HT-29 (cell line): ENCODE measurements at regions not wholly inside any gene's neighbourhood (a gene's known extent, or its start where the extent isn't known, plus 50 kb on each side); places are given as distances from the start of the nearest gene placed in this dataset.
"Not testable (repeated sequence)": the region's sequence is repeated elsewhere in the genome, so short reads cannot be mapped to it uniquely, and the experiment has no call there.

Experiments
- DNase-seq: peaks from one replicate; pipeline ENCODE4 v3.0.0-alpha.2; 2015; ENCODE audit warnings: low spot score

- DNase-seq, result no peak
These were observed 248.8 kb downstream of the MRPS30 start for GRCh38 chr5:45057564-45057963.

GRCh38 chr5:45060724-45061123, 252.0 kb downstream of the MRPS30 start:
- DNase-seq, result no peak

- DNase-seq, result no peak
These were observed 253.3 kb downstream of the MRPS30 start for GRCh38 chr5:45062044-45062443.

GRCh38 chr5:45081082-45081481, 272.3 kb downstream of the MRPS30 start:
- DNase-seq, result no peak

- DNase-seq, result peak; percentile 14
These were observed 281.1 kb downstream of the MRPS30 start for GRCh38 chr5:45089870-45090269.

GRCh38 chr5:45093377-45093776, 284.6 kb downstream of the MRPS30 start:
- DNase-seq, result peak; percentile 9

- peak; percentile 32 for DNase-seq
These were observed 286.2 kb downstream of the MRPS30 start for GRCh38 chr5:45094876-45095440.

- no peak for DNase-seq
These were observed 289.7 kb downstream of the MRPS30 start for GRCh38 chr5:45098483-45098882.

GRCh38 chr5:45101146-45101545, 292.4 kb downstream of the MRPS30 start:
- DNase-seq, result no peak

GRCh38 chr5:45105491-45105994, 296.8 kb downstream of the MRPS30 start:
- no peak for DNase-seq

- no peak for DNase-seq
These were observed 300.3 kb downstream of the MRPS30 start for GRCh38 chr5:45109062-45109461.

GRCh38 chr5:45109636-45110035, 300.9 kb downstream of the MRPS30 start:
- DNase-seq, result no peak

- DNase-seq, result no peak
These were observed 301.7 kb downstream of the MRPS30 start for GRCh38 chr5:45110399-45110798.

GRCh38 chr5:45113726-45114125, 305.0 kb downstream of the MRPS30 start:
- no peak for DNase-seq

- DNase-seq, result no peak
These were observed 324.2 kb downstream of the MRPS30 start for GRCh38 chr5:45132972-45133371.

GRCh38 chr5:45162974-45163373, 354.2 kb downstream of the MRPS30 start:
- DNase-seq, result no peak

GRCh38 chr5:45171563-45171962, 362.8 kb downstream of the MRPS30 start:
- DNase-seq, result no peak

- not testable (repeated sequence) for DNase-seq
These were observed 363.9 kb downstream of the MRPS30 start for GRCh38 chr5:45172634-45173033.

- DNase-seq, result no peak
These were observed 370.9 kb downstream of the MRPS30 start for GRCh38 chr5:45179686-45180085.

GRCh38 chr5:45189042-45189441, 380.3 kb downstream of the MRPS30 start:
- no peak for DNase-seq

- peak; percentile 8 for DNase-seq
These were observed 380.7 kb downstream of the MRPS30 start for GRCh38 chr5:45189481-45189880.

GRCh38 chr5:45195026-45195425, 386.3 kb downstream of the MRPS30 start:
- DNase-seq, result no peak
